ENCODE measurements at regions not wholly inside any gene's neighbourhood (a gene's known extent, or its start where the extent isn't known, plus 50 kb on each side); places are given as distances from the start of the nearest gene placed in this dataset.
"Not testable (repeated sequence)": the region's sequence is repeated elsewhere in the genome, so short reads cannot be mapped to it uniquely, and the experiment has no call there.

DNA sequence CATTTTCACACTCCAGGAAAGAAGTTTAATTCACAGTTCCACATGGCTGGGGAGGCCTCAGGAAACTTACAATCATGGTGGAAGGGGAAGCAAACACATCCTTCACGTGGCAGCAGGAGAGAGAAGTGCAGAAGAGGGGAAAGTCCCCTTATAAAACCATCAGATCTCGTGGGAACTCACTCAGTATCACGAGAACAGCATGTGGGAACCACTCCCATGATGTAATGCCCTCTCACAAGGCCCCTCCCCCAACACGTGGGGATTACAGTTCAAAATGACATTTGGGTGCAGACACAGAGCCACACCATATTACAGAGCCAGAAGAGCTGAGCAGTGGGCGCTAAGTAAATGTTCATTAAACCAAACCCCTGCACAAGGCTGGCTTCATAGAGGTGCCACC is 126.0 kb downstream of the POTEM start:
- TF ChIP-seq CTCF (IDR thresholded peaks at IDR 0.05); POLR2A (IDR thresholded peaks at IDR 0.05; ENCODE audit: low read length): not testable (repeated sequence)

Measured in A549 (cell line).